PFSK-1 (cell line): ENCODE measurements at regions not wholly inside any gene's neighbourhood (a gene's known extent, or its start where the extent isn't known, plus 50 kb on each side); places are given as distances from the start of the nearest gene placed in this dataset.

Source experiments
- POLR2AphosphoS5 ChIP-seq: IDR thresholded peaks from 2 replicates; pipeline ENCODE4 v1.6.1; 2012; ENCODE audit warnings: low read depth, mild to moderate bottlenecking, control low read depth, low read length, moderate library complexity
- TAF1 ChIP-seq: IDR thresholded peaks from 2 replicates; pipeline ENCODE4 v1.6.1; 2012; ENCODE audit warnings: low read length, control low read depth, borderline replicate concordance; ENCODE audit not compliant: insufficient read depth
- TF ChIP-seq, protein P1 (sequence below), 2 experiments: IDR thresholded peaks; 2 replicates each; pipeline versions ENCODE4 v1.6.1 to v1.8.0; 2011 to 2012; ENCODE audit warnings: low read depth in 2 of 2, low read length in 2 of 2, control low read depth in 1 of 2, inconsistent platforms in 1 of 2, mild to moderate bottlenecking in 1 of 2, moderate library complexity in 1 of 2; ENCODE audit not compliant: insufficient read depth in 1 of 2

DNA sequence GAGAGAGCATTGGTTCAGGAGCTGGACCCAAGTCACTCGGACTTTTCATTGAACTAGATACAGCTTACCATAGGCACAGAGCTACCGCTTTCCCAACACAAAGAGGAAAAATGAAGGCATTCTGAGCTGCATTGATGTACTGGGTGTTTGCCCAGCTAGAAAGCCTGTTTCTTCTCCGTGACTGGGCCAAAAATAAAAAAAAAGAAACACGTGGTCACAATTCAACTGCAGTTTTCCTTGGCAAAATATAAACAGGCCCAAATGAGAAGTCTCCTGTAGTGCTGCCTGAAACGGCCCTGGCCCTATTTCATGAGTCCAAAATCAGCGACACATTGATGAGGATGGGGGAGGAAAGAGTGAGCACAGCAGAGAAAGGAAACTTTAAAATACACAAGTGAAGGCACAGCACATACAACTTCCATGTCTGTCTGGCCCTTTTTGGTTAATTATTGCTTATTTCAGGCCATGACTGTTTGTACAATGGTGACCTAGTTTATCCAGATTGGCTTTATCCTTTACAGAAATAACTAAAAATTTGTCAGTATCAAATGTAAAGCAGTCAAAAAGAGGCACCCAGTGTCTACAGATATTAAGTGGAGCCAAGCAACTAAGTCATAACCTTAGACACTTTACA, 179.7 kb downstream of the ICOS start:
- no peak for TF ChIP-seq POLR2AphosphoS5
- no peak for TF ChIP-seq TAF1
- TF ChIP-seq, protein P1, sequence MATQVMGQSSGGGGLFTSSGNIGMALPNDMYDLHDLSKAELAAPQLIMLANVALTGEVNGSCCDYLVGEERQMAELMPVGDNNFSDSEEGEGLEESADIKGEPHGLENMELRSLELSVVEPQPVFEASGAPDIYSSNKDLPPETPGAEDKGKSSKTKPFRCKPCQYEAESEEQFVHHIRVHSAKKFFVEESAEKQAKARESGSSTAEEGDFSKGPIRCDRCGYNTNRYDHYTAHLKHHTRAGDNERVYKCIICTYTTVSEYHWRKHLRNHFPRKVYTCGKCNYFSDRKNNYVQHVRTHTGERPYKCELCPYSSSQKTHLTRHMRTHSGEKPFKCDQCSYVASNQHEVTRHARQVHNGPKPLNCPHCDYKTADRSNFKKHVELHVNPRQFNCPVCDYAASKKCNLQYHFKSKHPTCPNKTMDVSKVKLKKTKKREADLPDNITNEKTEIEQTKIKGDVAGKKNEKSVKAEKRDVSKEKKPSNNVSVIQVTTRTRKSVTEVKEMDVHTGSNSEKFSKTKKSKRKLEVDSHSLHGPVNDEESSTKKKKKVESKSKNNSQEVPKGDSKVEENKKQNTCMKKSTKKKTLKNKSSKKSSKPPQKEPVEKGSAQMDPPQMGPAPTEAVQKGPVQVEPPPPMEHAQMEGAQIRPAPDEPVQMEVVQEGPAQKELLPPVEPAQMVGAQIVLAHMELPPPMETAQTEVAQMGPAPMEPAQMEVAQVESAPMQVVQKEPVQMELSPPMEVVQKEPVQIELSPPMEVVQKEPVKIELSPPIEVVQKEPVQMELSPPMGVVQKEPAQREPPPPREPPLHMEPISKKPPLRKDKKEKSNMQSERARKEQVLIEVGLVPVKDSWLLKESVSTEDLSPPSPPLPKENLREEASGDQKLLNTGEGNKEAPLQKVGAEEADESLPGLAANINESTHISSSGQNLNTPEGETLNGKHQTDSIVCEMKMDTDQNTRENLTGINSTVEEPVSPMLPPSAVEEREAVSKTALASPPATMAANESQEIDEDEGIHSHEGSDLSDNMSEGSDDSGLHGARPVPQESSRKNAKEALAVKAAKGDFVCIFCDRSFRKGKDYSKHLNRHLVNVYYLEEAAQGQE (IDR thresholded peaks at IDR 0.05; ENCODE audit: insufficient read depth in 1 of 2, low read depth in 2 of 2, low read length in 2 of 2): no peak
